ENCODE measurements at regions not wholly inside any gene's neighbourhood (a gene's known extent, or its start where the extent isn't known, plus 50 kb on each side); places are given as distances from the start of the nearest gene placed in this dataset.
"Not testable (repeated sequence)": the region's sequence is repeated elsewhere in the genome, so short reads cannot be mapped to it uniquely, and the experiment has no call there.

- DNase-seq (ENCODE audit: low spot score), result not testable (repeated sequence)
Observed at GRCh38 chr9:31937737-31938136, 446.7 kb upstream of the ACO1 start.

GRCh38 chr9:31950756-31951155 lies 433.7 kb upstream of the ACO1 start:
- no peak for DNase-seq (ENCODE audit: low spot score)

DNA sequence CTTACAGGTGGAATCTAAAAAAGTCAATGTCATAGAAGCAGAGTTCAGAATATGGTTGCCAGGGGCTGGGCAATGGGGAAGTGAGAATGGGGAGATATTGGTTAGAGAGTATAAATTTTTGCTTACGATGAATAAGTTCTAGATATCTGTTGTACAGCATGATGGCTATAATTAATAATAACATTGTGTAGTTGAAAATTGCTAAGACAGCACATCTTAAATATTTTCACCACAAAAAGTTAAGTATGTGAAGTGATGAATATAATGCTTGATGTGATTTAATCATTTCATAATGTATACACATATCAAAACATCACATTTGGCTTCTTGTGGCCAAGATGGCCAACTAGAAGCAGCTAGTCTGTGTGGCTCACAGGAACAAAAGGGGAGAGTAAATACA lies 425.9 kb upstream of the ACO1 start:
- DNase-seq (ENCODE audit: low spot score), result no peak

DNA sequence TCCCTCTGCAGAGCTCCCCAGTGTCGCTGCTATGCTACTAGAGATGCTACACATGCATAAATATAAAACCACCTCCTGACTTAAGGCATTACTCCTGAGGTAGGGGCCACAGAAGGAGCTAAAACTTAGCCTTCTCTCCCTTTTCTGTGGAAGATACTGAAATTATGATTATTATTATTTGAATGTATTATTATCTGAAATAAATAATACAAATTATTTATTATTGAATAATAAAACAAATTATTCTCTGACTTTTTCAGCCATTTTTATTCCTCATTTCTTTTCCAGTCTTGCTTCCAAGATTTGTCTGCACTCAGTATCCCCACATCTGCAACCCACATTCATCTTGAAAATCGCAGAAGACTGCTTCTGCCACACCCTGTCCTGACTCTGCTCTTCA lies 414.9 kb upstream of the ACO1 start:
- DNase-seq (ENCODE audit: low spot score), result no peak

GRCh38 chr9:31983895-31984294 lies 400.5 kb upstream of the ACO1 start:
- DNase-seq (ENCODE audit: low spot score), result no peak

DNA sequence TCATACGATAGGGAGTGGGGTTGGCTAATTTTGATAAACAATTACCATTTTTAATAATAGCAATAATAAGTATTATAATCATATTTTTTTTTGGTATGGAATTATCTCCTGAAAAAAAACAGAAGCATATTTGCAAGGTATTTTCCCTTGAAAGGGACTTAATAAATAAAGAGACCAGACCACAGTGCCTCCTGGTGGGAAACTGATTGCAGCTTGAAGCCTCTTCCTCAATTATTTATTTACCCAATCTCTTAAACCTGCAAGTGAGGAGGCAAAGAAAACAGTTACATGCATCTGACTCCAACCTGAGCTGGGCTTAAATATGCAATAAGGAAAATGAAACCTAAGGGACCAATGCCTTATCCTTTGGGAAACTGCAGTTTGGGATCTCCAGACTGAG lies 388.1 kb upstream of the ACO1 start:
- DNase-seq (ENCODE audit: low spot score), result no peak

- no peak for DNase-seq (ENCODE audit: low spot score)
Observed at GRCh38 chr9:32004431-32005076, 379.9 kb upstream of the ACO1 start.

DNA sequence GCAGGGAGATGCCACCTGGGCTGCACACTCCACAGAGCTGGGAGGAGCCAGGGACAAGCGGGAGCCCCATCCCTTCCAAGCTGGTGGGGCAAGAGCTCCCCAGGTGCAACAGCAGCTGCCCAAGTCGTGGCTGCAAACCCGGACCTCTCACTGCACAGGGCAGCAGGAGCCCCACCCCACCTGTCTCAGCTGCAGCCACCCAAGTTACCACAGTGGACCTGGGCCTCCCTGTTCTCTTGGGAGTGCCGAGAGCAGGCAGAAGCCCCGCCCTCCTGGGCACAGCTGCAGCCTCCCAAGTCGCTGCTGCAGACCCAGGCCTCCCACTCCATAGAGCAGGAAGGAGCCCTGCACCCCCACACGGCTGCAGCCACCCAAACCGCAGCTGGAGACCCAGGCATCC lies 374.1 kb upstream of the ACO1 start:
- DNase-seq (ENCODE audit: low spot score), result no peak

GRCh38 chr9:32011049-32011448 lies 373.4 kb upstream of the ACO1 start:
- DNase-seq (ENCODE audit: low spot score), result no peak

DNA sequence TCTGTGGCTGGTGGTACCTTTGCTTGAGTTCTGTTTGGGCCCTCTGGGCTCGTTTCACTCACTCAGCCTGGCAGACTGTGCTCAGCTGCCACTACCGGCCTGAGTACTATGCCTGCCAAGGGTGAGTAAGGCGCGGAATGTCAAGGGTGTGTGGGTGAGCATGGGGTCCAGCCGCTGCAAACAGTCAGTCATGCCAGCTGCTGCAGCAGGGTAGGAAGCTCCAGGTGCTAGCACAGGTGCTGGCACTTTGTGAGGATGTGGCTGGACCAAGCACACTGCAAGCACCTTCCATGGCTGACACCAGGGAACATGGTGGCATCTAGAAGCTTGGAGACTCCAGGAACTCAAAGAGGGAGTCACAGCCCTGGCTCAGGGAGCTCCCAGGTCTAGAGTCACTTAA lies 368.6 kb upstream of the ACO1 start:
- no peak for DNase-seq (ENCODE audit: low spot score)

- no peak for DNase-seq (ENCODE audit: low spot score)
Observed at GRCh38 chr9:32045513-32045912, 338.9 kb upstream of the ACO1 start.

GRCh38 chr9:32067261-32067660 lies 317.2 kb upstream of the ACO1 start:
- no peak for DNase-seq (ENCODE audit: low spot score)

- DNase-seq (ENCODE audit: low spot score), result no peak
Observed at GRCh38 chr9:32069169-32069813, 315.2 kb upstream of the ACO1 start.

GRCh38 chr9:32069969-32070368 lies 314.5 kb upstream of the ACO1 start:
- no peak for DNase-seq (ENCODE audit: low spot score)

DNA sequence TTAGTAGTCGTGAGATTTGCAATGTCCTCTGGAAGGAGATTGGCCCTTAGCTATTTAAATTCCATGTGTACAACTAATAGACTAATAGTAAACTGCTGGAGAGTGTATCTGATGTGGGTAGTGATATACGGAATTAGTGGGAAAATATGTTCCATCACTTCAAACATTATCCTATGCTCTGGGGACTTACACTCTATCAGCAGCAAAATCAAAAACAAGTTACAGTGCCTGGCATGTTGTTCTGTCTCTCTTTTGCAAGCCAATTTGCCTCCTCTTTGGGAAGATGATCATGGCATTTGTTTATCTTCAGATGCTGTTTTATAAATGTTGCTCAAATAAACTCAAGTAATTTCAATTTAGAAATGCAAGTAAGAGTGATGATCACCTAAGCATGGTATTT lies 311.9 kb upstream of the ACO1 start:
- DNase-seq (ENCODE audit: low spot score), result no peak

DNA sequence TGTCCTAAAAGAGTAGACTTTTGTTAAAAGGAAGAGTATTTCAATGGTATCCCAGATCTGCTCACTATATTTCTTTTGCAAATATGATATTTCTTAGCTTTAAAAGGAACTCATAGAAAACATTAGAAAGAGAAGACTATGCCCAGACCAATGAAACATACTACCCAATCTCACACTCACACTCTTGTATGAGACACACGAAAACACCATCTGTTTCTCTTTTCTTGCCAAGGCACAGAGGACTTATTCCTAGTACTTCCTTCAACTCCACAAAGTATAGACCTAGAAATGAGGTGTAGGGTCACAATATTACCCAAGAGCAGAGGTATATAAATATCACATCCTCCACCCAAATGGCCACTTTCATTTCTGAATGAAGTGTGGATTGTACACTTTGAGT lies 292.4 kb upstream of the ACO1 start:
- DNase-seq (ENCODE audit: low spot score), result no peak

DNA sequence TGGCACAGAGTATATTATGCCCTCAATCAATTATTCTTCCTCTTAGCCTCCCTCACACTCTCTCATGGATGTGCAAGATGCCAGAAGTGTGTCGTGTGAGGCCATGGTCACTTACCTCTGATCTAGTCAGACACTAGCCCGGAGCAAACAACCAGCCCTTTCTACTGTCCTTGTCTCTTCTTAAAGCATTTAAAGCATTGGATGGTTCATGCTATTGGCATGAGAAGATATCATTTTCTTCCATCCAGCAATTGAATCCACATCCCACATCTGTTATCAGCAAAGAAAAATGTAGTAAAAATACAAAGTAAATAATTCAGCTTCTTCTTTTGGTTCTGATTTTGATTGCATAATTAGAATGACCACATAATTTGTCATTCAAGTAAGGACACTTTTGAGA lies 267.2 kb upstream of the ACO1 start:
- DNase-seq (ENCODE audit: low spot score), result no peak

DNA sequence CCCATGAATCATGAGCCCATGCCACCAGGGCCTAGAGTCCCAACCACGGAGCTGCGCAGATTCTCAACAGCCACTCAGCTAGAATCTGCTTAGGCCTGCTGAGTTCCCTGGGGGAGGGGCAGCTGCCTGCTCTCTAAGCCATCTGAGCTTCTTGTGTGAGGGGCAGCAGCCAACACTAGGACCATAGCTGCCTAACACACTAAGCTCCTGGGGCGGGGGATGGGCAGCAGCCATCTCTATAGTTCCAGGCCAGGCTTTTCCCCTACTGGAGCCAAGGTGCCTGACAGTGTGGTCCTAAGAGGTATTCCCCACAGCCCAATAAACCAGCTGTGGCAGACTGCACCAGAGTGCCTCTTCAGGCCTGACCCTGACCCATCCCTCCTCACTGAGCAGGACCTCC lies 255.9 kb upstream of the ACO1 start:
- no peak for DNase-seq (ENCODE audit: low spot score)

GRCh38 chr9:32130709-32131108 lies 253.7 kb upstream of the ACO1 start:
- DNase-seq (ENCODE audit: low spot score), result not testable (repeated sequence)

- no peak for DNase-seq (ENCODE audit: low spot score)
Observed at GRCh38 chr9:32136700-32137339, 247.6 kb upstream of the ACO1 start.

DNA sequence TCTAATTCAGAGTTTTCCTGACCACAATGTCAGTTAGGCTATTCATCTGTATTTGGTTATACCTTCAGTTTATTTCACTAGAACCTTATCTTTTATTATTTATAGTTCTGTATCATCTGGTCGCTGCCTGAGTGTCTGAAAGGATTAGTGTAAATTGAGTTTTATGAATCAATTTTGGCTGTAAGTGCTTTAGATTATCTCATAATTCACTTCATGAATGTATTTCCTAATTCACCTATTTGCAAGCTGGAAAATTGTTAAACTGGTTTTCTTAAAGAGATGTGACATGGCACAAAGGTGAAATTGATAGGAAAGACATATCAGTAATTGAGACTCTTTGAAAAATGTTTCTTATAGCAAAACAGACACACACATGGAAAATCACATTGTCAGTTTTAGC lies 242.4 kb upstream of the ACO1 start:
- DNase-seq (ENCODE audit: low spot score), result no peak

DNA sequence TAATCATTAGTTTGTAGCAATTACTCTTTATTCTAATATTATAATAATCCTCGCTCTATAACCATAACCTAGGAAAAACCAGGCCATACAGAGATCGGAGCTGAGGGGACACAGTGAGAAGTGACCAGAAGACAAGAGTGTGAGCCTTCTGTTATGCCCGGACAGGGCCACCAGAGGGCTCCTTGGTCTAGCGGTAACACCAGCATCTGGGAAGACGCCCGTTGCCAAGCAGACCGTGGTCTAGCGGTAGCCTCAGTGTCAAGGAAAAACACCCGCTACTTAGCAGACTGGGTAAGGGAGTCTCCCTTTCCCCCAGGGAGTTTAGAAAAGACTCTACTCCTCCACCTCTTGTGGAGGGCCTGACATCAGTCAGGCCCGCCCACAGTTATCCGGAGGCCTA lies 235.9 kb upstream of the ACO1 start:
- not testable (repeated sequence) for DNase-seq (ENCODE audit: low spot score)

DNA sequence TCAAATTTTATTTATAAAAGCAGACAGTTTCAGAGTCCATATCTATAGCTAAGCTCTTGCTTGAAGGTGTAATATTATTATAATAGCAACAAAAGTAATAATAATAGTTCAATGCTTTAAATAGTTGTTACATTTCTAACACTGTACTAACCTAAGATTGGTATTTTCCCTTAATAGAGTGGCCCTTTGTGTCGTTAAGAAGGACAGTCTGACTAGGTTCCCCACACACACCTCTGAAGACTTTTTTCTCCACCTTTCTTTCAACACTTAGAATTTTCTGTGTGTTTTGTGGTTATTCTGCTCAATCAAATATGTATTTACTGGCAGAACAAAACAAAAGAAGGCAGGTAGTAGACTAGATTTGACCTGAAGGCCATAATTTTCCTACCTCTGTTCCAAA lies 223.2 kb upstream of the ACO1 start:
- no peak for DNase-seq (ENCODE audit: low spot score)

GRCh38 chr9:32161720-32162119 lies 222.7 kb upstream of the ACO1 start:
- DNase-seq (ENCODE audit: low spot score), result no peak

Data from left forelimb (tissue), 1 donor.